HCT116 (cell line): ENCODE measurements at regions not wholly inside any gene's neighbourhood (a gene's known extent, or its start where the extent isn't known, plus 50 kb on each side); places are given as distances from the start of the nearest gene placed in this dataset.

ENCODE experiments used
- POLR2AphosphoS5 ChIP-seq: IDR thresholded peaks from 2 replicates; pipeline ENCODE4 v1.6.1; 2011; ENCODE audit warnings: mild to moderate bottlenecking, low read depth, low read length, moderate library complexity
- TCF7L2 ChIP-seq: IDR thresholded peaks from 2 replicates; pipeline ENCODE4 v1.7.0; 2011; ENCODE audit warnings: borderline replicate concordance, inconsistent platforms; ENCODE audit not compliant: insufficient read depth, insufficient read length; ENCODE audit errors: extremely low read depth
- YY1 ChIP-seq: IDR thresholded peaks from 2 replicates; pipeline ENCODE4 v1.6.1; 2011; ENCODE audit warnings: low read length, low read depth, moderate library complexity, mild to moderate bottlenecking; ENCODE audit not compliant: insufficient replicate concordance; ENCODE audit errors: extremely low read depth
- TF ChIP-seq, protein P1 (sequence below), 3 experiments: fragments of 200-600 bp in 1 of 3; sonication (generic) in 1 of 3; IDR thresholded peaks in 2 of 3; conservative IDR thresholded peaks in 1 of 3; 2 replicates each; pipeline ENCODE4 v1.5.1; 2012 to 2017; ENCODE audit warnings: low read depth in 2 of 3, low read length in 2 of 3, antibody characterized with exemption in 1 of 3, borderline replicate concordance in 1 of 3, control low read depth in 1 of 3, mild to moderate bottlenecking in 1 of 3, mixed read lengths in 1 of 3, mixed run types in 1 of 3, moderate library complexity in 1 of 3; ENCODE audit not compliant: insufficient read depth in 1 of 3
- TF ChIP-seq, protein P2 (sequence below): IDR thresholded peaks from 2 replicates; pipeline ENCODE4 v1.6.1; 2012; ENCODE audit warnings: low read depth

DNA sequence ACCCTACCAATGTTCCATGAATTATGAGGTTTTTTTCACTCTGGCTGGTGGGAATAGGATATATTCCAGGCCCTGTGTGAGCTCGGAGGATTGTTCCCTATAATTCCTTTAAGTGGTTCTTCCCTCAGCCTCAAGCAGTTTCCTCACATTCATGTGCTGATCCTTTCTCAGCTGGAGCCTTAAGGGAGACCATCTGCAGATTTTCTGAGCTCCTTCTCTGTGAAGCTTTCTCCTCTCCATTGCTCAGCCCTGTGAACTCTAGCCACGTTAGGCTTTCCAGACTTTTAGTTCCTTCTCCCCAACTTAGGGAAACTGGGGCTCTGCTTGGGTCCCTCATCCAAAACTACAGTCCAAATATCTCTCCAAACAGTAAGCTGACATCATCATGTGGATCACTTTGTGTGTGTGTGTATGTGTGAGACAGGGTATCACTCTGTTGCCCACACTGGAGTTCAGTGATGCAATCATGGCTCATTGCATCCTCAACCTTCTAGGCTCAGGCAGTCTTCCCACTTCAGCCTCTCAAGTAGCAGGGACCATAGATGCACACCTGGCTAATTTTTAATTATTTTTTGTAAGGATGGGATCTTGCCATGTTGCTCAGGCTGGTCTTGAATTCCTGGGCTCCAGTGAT is 219.5 kb upstream of the OTX2 start:
- TF ChIP-seq POLR2AphosphoS5 (no peak), YY1 (no peak), TCF7L2 (no peak)
- TF ChIP-seq, protein P1, sequence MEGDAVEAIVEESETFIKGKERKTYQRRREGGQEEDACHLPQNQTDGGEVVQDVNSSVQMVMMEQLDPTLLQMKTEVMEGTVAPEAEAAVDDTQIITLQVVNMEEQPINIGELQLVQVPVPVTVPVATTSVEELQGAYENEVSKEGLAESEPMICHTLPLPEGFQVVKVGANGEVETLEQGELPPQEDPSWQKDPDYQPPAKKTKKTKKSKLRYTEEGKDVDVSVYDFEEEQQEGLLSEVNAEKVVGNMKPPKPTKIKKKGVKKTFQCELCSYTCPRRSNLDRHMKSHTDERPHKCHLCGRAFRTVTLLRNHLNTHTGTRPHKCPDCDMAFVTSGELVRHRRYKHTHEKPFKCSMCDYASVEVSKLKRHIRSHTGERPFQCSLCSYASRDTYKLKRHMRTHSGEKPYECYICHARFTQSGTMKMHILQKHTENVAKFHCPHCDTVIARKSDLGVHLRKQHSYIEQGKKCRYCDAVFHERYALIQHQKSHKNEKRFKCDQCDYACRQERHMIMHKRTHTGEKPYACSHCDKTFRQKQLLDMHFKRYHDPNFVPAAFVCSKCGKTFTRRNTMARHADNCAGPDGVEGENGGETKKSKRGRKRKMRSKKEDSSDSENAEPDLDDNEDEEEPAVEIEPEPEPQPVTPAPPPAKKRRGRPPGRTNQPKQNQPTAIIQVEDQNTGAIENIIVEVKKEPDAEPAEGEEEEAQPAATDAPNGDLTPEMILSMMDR (IDR thresholded peaks at IDR 0.05 in 2 of 3, conservative IDR thresholded peaks at IDR 0.05 in 1 of 3; ENCODE audit: borderline replicate concordance in 1 of 3, insufficient read depth in 1 of 3, low read depth in 2 of 3, low read length in 2 of 3), result no peak
- TF ChIP-seq, protein P2, sequence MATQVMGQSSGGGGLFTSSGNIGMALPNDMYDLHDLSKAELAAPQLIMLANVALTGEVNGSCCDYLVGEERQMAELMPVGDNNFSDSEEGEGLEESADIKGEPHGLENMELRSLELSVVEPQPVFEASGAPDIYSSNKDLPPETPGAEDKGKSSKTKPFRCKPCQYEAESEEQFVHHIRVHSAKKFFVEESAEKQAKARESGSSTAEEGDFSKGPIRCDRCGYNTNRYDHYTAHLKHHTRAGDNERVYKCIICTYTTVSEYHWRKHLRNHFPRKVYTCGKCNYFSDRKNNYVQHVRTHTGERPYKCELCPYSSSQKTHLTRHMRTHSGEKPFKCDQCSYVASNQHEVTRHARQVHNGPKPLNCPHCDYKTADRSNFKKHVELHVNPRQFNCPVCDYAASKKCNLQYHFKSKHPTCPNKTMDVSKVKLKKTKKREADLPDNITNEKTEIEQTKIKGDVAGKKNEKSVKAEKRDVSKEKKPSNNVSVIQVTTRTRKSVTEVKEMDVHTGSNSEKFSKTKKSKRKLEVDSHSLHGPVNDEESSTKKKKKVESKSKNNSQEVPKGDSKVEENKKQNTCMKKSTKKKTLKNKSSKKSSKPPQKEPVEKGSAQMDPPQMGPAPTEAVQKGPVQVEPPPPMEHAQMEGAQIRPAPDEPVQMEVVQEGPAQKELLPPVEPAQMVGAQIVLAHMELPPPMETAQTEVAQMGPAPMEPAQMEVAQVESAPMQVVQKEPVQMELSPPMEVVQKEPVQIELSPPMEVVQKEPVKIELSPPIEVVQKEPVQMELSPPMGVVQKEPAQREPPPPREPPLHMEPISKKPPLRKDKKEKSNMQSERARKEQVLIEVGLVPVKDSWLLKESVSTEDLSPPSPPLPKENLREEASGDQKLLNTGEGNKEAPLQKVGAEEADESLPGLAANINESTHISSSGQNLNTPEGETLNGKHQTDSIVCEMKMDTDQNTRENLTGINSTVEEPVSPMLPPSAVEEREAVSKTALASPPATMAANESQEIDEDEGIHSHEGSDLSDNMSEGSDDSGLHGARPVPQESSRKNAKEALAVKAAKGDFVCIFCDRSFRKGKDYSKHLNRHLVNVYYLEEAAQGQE, result no peak
